CD8-positive, alpha-beta memory T cell (primary cell): ENCODE measurements at regions not wholly inside any gene's neighbourhood (a gene's known extent, or its start where the extent isn't known, plus 50 kb on each side); places are given as distances from the start of the nearest gene placed in this dataset.

Experiments
- CTCF ChIA-PET: fragments of 350-600 bp; sonication (Branson Sonifier 250); formaldehyde crosslinking; loops from one replicate; lab custom pipeline; 2021; ENCODE audit warnings: antibody characterized with exemption; lab: Charles Lee
- POLR2A ChIA-PET: fragments of 350-600 bp; sonication (Branson Sonifier 250); formaldehyde crosslinking; loops from one replicate; lab custom pipeline; 2021; ENCODE audit warnings: antibody characterized with exemption; lab: Charles Lee
- DNase-seq, 5 donors: peaks; one replicate each; pipeline versions ENCODE4 v3.0.0 to v3.0.0-alpha.2; 2020 to 2022; ENCODE audit warnings: mixed read lengths in 1 of 5
- H3K27ac ChIP-seq: one replicate; pipeline ENCODE4 v1.7.0; 2013; ENCODE audit warnings: low read depth, mild to moderate bottlenecking, low read length, moderate library complexity
- H3K27me3 ChIP-seq: 2 replicates; pipeline ENCODE4 v1.7.0; 2013; ENCODE audit warnings: low read length, mild to moderate bottlenecking; ENCODE audit not compliant: insufficient read depth, poor library complexity, severe bottlenecking
- H3K36me3 ChIP-seq: 2 replicates; pipeline ENCODE4 v1.7.0; 2013; ENCODE audit warnings: mild to moderate bottlenecking, low read length, moderate library complexity; ENCODE audit not compliant: insufficient read depth
- H3K4me1 ChIP-seq: 2 replicates; pipeline ENCODE4 v1.7.0; 2013; ENCODE audit warnings: mild to moderate bottlenecking, low read length, moderate library complexity; ENCODE audit not compliant: insufficient read depth
- H3K4me3 ChIP-seq: 2 replicates; pipeline ENCODE4 v1.7.0; 2013; ENCODE audit warnings: mild to moderate bottlenecking, low read length
- H3K9me3 ChIP-seq: 2 replicates; pipeline ENCODE4 v1.7.0; 2013; ENCODE audit warnings: mild to moderate bottlenecking, low read length
- H3K27ac Mint-ChIP-seq, 8 donors: one replicate each; pipeline ENCODE4 v1.8.0; 2020 to 2021; ENCODE audit warnings: mixed read lengths in 8 of 8, mild to moderate bottlenecking in 6 of 8, inconsistent platforms in 3 of 8, moderate library complexity in 3 of 8
- H3K27me3 Mint-ChIP-seq, 2 donors: one replicate each; pipeline ENCODE4 v1.8.0; 2020 to 2021; ENCODE audit warnings: mixed read lengths in 2 of 2, mild to moderate bottlenecking in 1 of 2, moderate library complexity in 1 of 2
- H3K36me3 Mint-ChIP-seq, 3 donors: one replicate each; pipeline ENCODE4 v1.8.0; 2020 to 2021; ENCODE audit warnings: mixed read lengths in 3 of 3, inconsistent platforms in 1 of 3, mild to moderate bottlenecking in 1 of 3
- H3K4me1 Mint-ChIP-seq, 3 donors: one replicate each; pipeline ENCODE4 v1.8.0; 2020 to 2021; ENCODE audit warnings: mixed read lengths in 3 of 3, inconsistent platforms in 1 of 3, mild to moderate bottlenecking in 1 of 3
- H3K4me3 Mint-ChIP-seq, 7 donors: one replicate each; pipeline ENCODE4 v1.8.0; 2020 to 2021; ENCODE audit warnings: mixed read lengths in 7 of 7, mild to moderate bottlenecking in 6 of 7, moderate library complexity in 4 of 7, inconsistent platforms in 2 of 7
- H3K9me3 Mint-ChIP-seq, 5 donors: one replicate each; pipeline ENCODE4 v1.8.0; 2020 to 2022; ENCODE audit warnings: mixed read lengths in 5 of 5, mild to moderate bottlenecking in 3 of 5, moderate library complexity in 2 of 5, inconsistent platforms in 1 of 5

DNA sequence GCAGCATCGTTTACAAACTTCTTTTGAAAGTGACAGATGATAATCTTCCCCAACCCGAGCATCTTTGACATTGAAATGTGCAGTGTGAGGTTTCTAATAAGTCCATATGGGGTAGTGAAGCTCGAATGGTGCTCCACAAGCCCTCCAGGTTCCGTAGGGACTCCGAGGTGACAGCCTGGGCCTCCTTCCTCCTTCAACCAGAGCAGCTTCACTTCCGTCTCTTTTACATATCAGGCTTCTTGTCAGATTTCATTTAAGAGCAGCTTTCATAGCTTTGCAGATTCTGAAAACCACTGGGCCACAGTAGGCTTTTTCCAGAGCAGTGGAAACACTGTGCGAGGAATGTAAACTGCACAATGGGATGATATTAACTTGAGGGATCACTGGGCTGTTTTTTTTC is 103.6 kb upstream of the CPM start:
- no peaks in the 10 kb centered on the region for H3K4me1 ChIP-seq
- no peaks in the 10 kb centered on the region for H3K27me3 ChIP-seq
- CTCF ChIA-PET: no interaction called here
- H3K4me3 ChIP-seq: no peak overlapping the region
- no peaks in the 10 kb centered on the region for H3K9me3 ChIP-seq
- H3K27ac Mint-ChIP-seq: no peak overlapping the region
- no peaks in the 10 kb centered on the region for H3K4me1 Mint-ChIP-seq
- H3K9me3 Mint-ChIP-seq: no peaks in the 10 kb centered on the region
- POLR2A ChIA-PET: no interaction called here
- no peak overlapping the region for H3K27ac ChIP-seq
- DNase-seq: no peak
- no peak overlapping the region for H3K4me3 Mint-ChIP-seq
- no peaks in the 10 kb centered on the region for H3K36me3 Mint-ChIP-seq
- no peaks in the 10 kb centered on the region for H3K36me3 ChIP-seq
- H3K27me3 Mint-ChIP-seq: peaks cover 3 to 21% of the 10 kb centered on the region in 2 donors

- Histone ChIP-seq H3K36me3 (no peaks in the 10 kb centered on the region), H3K4me3 (no peak overlapping the region), H3K4me1 (no peaks in the 10 kb centered on the region), H3K9me3 (no peaks in the 10 kb centered on the region), H3K27me3 (no peaks in the 10 kb centered on the region), H3K27ac (no peak overlapping the region)
- Mint-ChIP-seq H3K27me3 (peaks cover 3 to 21% of the 10 kb centered on the region in 2 donors), H3K36me3 (no peaks in the 10 kb centered on the region), H3K9me3 (no peaks in the 10 kb centered on the region), H3K27ac (no peak overlapping the region), H3K4me1 (no peaks in the 10 kb centered on the region), H3K4me3 (no peak overlapping the region)
- no peak for DNase-seq
- CTCF ChIA-PET: no interaction called here
- POLR2A ChIA-PET: no interaction called here
Observed at GRCh38 chr12:69036999-69037398, 104.0 kb upstream of the CPM start.

DNA sequence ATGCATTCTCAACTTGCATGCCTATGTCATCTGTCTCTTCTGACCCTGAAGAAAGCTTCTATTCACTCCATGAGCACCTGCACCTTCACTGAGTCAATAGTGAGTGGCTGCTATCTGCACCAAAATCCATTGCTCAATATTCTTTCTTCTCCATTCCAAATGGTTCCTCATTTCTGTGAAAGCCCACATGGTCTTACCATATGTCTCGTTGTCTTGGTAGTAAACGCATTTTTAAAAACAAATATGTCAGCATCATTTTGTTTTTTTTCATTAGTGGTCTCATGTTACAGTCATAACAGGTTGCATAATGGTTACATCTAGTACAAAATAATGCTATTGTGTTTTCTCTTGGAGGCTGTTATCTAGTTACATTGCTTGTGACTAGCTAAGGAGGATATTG is 106.9 kb upstream of the CPM start:
- DNase-seq: no peak
- H3K27ac Mint-ChIP-seq: no peak overlapping the region
- H3K36me3 ChIP-seq: no peaks in the 10 kb centered on the region
- H3K9me3 Mint-ChIP-seq: no peaks in the 10 kb centered on the region
- no peaks in the 10 kb centered on the region for H3K4me1 ChIP-seq
- POLR2A ChIA-PET: no interaction called here
- H3K9me3 ChIP-seq: no peaks in the 10 kb centered on the region
- H3K36me3 Mint-ChIP-seq: no peaks in the 10 kb centered on the region
- H3K27me3 ChIP-seq: no peaks in the 10 kb centered on the region
- peaks cover 3 to 9% of the 10 kb centered on the region in 2 donors for H3K27me3 Mint-ChIP-seq
- CTCF ChIA-PET: no interaction called here
- no peaks in the 10 kb centered on the region for H3K4me1 Mint-ChIP-seq
- H3K4me3 Mint-ChIP-seq: no peak overlapping the region
- H3K27ac ChIP-seq: no peak overlapping the region
- H3K4me3 ChIP-seq: no peak overlapping the region

- no peaks in the 10 kb centered on the region for H3K27me3 ChIP-seq
- H3K9me3 ChIP-seq: no peaks in the 10 kb centered on the region
- Mint-ChIP-seq H3K4me3 (no peak overlapping the region), H3K4me1 (no peaks in the 10 kb centered on the region), H3K9me3 (no peaks in the 10 kb centered on the region), H3K27me3 (peaks cover 2 to 18% of the 10 kb centered on the region in 2 donors), H3K27ac (no peak overlapping the region), H3K36me3 (no peaks in the 10 kb centered on the region)
- no peaks in the 10 kb centered on the region for H3K36me3 ChIP-seq
- no peak for DNase-seq
- H3K4me3 ChIP-seq: no peak overlapping the region
- ChIA-PET CTCF (no interaction called here), POLR2A (no interaction called here)
- H3K4me1 ChIP-seq: no peaks in the 10 kb centered on the region
- no peak overlapping the region for H3K27ac ChIP-seq
Observed at GRCh38 chr12:69042557-69042956, 109.6 kb upstream of the CPM start.

DNA sequence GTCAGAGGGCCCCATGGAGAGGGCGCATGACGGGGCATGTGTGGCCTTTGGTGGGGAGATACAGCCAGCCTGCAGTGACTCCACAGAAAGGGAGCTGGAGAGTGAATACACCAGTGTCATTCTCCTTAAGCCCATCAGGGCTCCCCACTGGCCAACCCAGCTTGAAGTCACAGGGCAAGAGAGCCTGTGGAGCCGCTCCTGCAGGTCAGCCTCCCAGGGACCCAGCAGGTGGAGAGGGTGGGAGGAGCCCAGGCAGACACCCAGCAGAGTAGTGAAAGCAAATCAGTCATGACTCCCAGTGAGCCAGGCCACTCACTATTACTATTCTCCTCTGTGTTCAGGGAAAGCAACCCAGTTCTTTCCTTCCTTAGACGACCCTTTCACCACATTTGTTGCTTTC is 110.0 kb upstream of the CPM start:
- Histone ChIP-seq H3K4me1 (no peaks in the 10 kb centered on the region), H3K27ac (no peak overlapping the region), H3K9me3 (no peaks in the 10 kb centered on the region), H3K4me3 (no peak overlapping the region), H3K36me3 (no peaks in the 10 kb centered on the region), H3K27me3 (no peaks in the 10 kb centered on the region)
- no peaks in the 10 kb centered on the region for H3K4me1 Mint-ChIP-seq
- H3K4me3 Mint-ChIP-seq: no peak overlapping the region
- peaks cover 2 to 16% of the 10 kb centered on the region in 2 donors for H3K27me3 Mint-ChIP-seq
- no peak overlapping the region for H3K27ac Mint-ChIP-seq
- no peak for DNase-seq
- H3K36me3 Mint-ChIP-seq: no peaks in the 10 kb centered on the region
- no peaks in the 10 kb centered on the region for H3K9me3 Mint-ChIP-seq
- ChIA-PET POLR2A (no interaction called here), CTCF (no interaction called here)

DNA sequence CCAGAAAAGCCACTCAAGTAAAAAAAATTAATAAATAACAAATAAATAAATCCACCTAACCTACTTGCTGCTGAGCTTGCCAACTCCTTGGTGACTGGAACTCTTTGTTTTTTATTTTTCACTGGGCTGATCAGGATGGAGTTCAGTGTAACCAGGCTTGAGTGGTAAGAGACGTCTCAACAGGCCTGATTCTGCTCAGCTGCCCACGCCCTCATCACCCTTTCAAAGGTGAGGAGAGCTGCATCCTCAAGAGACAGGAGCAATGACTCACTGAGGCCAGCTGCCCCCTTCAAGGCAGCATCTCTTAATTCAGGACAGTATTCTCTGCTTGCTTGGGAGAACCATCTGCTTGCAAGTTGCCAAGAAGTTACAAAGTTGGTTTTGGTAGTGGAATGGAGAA is 111.9 kb upstream of the CPM start:
- H3K27me3 ChIP-seq: no peaks in the 10 kb centered on the region

DNA sequence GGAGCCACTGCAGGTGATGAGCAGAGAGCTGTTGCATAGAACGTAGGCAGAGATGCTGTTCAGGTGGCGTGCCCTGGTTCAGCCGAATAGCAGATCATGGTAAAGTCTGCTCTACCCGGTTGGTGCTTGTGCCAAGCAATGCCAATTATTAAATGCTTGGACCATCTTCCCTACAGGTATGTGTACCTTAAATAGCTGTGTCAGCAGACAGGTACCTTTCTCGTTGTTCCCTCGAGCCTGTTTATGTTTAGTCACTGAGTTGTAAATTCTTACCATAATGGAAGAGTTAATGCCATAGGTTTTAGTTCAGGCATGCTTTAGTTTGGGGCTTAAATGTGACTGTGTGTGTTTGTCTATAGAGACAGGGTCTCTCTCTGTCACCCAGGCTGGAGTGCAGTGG is 112.5 kb upstream of the CPM start:
- H3K9me3 Mint-ChIP-seq: peaks cover 0 to 2% (median 0%) of the 10 kb centered on the region in 5 donors
- no peaks in the 10 kb centered on the region for H3K36me3 Mint-ChIP-seq
- no peaks in the 10 kb centered on the region for H3K4me1 ChIP-seq
- H3K4me3 ChIP-seq: no peak overlapping the region
- H3K4me1 Mint-ChIP-seq: no peaks in the 10 kb centered on the region
- H3K27ac ChIP-seq: no peak overlapping the region
- H3K27me3 ChIP-seq: no peaks in the 10 kb centered on the region
- no peak for DNase-seq
- H3K27me3 Mint-ChIP-seq: peaks cover 7 to 36% of the 10 kb centered on the region in 2 donors
- ChIA-PET POLR2A (no interaction called here), CTCF (no interaction called here)
- no peak overlapping the region for H3K27ac Mint-ChIP-seq
- no peak overlapping the region for H3K4me3 Mint-ChIP-seq
- H3K9me3 ChIP-seq: no peaks in the 10 kb centered on the region
- H3K36me3 ChIP-seq: no peaks in the 10 kb centered on the region

More for the DNA sequence above, 111.9 kb upstream of the CPM start:
- POLR2A ChIA-PET: no interaction called here
- Histone ChIP-seq H3K36me3 (no peaks in the 10 kb centered on the region), H3K9me3 (no peaks in the 10 kb centered on the region), H3K27ac (no peak overlapping the region), H3K4me1 (no peaks in the 10 kb centered on the region), H3K4me3 (no peak overlapping the region)
- no peak for DNase-seq
- CTCF ChIA-PET: no interaction called here
- Mint-ChIP-seq H3K27ac (no peak overlapping the region), H3K4me1 (no peaks in the 10 kb centered on the region), H3K9me3 (peaks cover 0 to 2% (median 0%) of the 10 kb centered on the region in 5 donors), H3K27me3 (peaks cover 5 to 32% of the 10 kb centered on the region in 2 donors), H3K4me3 (no peak overlapping the region), H3K36me3 (no peaks in the 10 kb centered on the region)

- Mint-ChIP-seq H3K9me3 (peaks cover 0 to 2% (median 0%) of the 10 kb centered on the region in 5 donors), H3K4me1 (no peaks in the 10 kb centered on the region), H3K4me3 (no peak overlapping the region), H3K27me3 (peaks cover 10 to 45% of the 10 kb centered on the region in 2 donors), H3K36me3 (peaks cover 0 to 2% (median 0%) of the 10 kb centered on the region in 3 donors), H3K27ac (no peak overlapping the region)
- H3K4me1 ChIP-seq: no peaks in the 10 kb centered on the region
- no peak for DNase-seq
- H3K27me3 ChIP-seq: no peaks in the 10 kb centered on the region
- POLR2A ChIA-PET: no interaction called here
- no peaks in the 10 kb centered on the region for H3K9me3 ChIP-seq
- H3K27ac ChIP-seq: no peak overlapping the region
- no peak overlapping the region for H3K4me3 ChIP-seq
- H3K36me3 ChIP-seq: no peaks in the 10 kb centered on the region
- CTCF ChIA-PET: no interaction called here
Observed at GRCh38 chr12:69046363-69046762, 113.4 kb upstream of the CPM start.

- peaks cover 0 to 2% (median 0%) of the 10 kb centered on the region in 5 donors for H3K9me3 Mint-ChIP-seq
- ChIA-PET CTCF (no interaction called here), POLR2A (no interaction called here)
Observed at GRCh38 chr12:69046920-69047319, 113.9 kb upstream of the CPM start.

More at GRCh38 chr12:69046920-69047319, 113.9 kb upstream of the CPM start:
- H3K27me3 Mint-ChIP-seq: peaks cover 10 to 49% of the 10 kb centered on the region in 2 donors
- H3K27me3 ChIP-seq: no peaks in the 10 kb centered on the region
- no peaks in the 10 kb centered on the region for H3K9me3 ChIP-seq
- H3K4me3 ChIP-seq: no peak overlapping the region
- H3K4me3 Mint-ChIP-seq: no peak overlapping the region
- no peaks in the 10 kb centered on the region for H3K36me3 ChIP-seq
- no peak for DNase-seq
- H3K27ac Mint-ChIP-seq: no peak overlapping the region
- H3K4me1 Mint-ChIP-seq: no peaks in the 10 kb centered on the region
- H3K27ac ChIP-seq: no peak overlapping the region
- peaks cover 0 to 2% (median 0%) of the 10 kb centered on the region in 3 donors for H3K36me3 Mint-ChIP-seq
- no peaks in the 10 kb centered on the region for H3K4me1 ChIP-seq
